ENCODE measurements at regions not wholly inside any gene's neighbourhood (a gene's known extent, or its start where the extent isn't known, plus 50 kb on each side); places are given as distances from the start of the nearest gene placed in this dataset.

DNA sequence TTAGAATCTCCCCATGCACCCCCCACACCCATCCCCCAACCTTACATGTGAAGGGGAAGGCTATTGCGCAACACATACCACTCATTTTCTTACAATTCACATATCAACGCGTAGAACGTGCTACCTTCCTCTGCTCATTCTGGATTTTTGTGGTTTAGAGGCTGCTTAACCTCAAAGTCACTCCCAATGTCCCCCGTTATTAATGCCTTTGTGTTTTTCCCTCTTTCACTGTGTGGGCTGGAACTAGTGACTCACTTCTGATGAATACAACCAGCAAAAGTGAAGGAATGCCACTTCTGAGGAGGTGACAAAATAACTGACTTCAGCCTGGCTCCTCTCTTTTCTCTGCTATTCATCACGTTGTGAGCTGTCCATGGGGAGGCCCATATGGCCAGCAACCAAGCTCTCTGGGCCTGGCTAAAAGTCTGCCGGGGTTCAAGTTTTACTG is 342.5 kb upstream of the NXPH2 start:
- H2BK12ac ChIP-seq (ENCODE audit: insufficient read length, low read depth, low read length): no peak overlapping the region
- no peak overlapping the region for H4K91ac ChIP-seq (ENCODE audit: insufficient read length, low read depth, low read length)
- no peak overlapping the region for H2BK15ac ChIP-seq (ENCODE audit: low read depth, low read length)
- no peak overlapping the region for H3K27ac ChIP-seq (ENCODE audit: insufficient read length, low read depth, low read length)
- no peaks in the 10 kb centered on the region for H3K23me2 ChIP-seq (ENCODE audit: insufficient read length, low read depth, low read length, poor library complexity, severe bottlenecking)
- H3K9ac ChIP-seq (ENCODE audit: extremely low read depth, insufficient read length, low read length): no peak overlapping the region
- H3K56ac ChIP-seq (ENCODE audit: insufficient read length, low read depth, low read length): no peak overlapping the region
- WGBS (ENCODE audit: extremely low coverage, insufficient read length, low lambda C conversion rate): no CpG with 5 or more reads among the region's 7 CpGs
- H3K27me3 ChIP-seq (ENCODE audit: insufficient read depth, low read length): no peaks in the 10 kb centered on the region
- no peaks in the 10 kb centered on the region for H3K79me2 ChIP-seq (ENCODE audit: insufficient read depth, low read length)
- no peak overlapping the region for H2BK120ac ChIP-seq (ENCODE audit: low read depth, low read length, poor library complexity, severe bottlenecking)
- H4K20me1 ChIP-seq (ENCODE audit: control insufficient read depth, insufficient read depth, insufficient read length): no peaks in the 10 kb centered on the region
- no peaks in the 10 kb centered on the region; the same call in 1 of the 2 replicates for H3K4me1 ChIP-seq (ENCODE audit: insufficient read depth, low read length)
- H3K4ac ChIP-seq (ENCODE audit: low read depth, low read length): no peak overlapping the region
- Mint-ChIP-seq H3K36me3 (ENCODE audit: insufficient read depth in 1 of 3, low read depth in 3 of 3) (no peaks in the 10 kb centered on the region), H3K27me3 (ENCODE audit: low read depth) (no peaks in the 10 kb centered on the region), H3K27ac (no peak overlapping the region), H3K9me3 (no peaks in the 10 kb centered on the region), H3K4me3 (no peak overlapping the region), H3K4me1 (peaks cover 2 to 8% of the 10 kb centered on the region in 2 experiments)
- H2AFZ ChIP-seq (ENCODE audit: low read length): no peak overlapping the region
- no peaks in the 10 kb centered on the region for H3K79me1 ChIP-seq (ENCODE audit: insufficient read depth, low read depth, low read length, poor library complexity, severe bottlenecking)
- DNase-seq: no peak
- no peak overlapping the region for H3K23ac ChIP-seq (ENCODE audit: insufficient read length, low read depth, low read length)
- H3K14ac ChIP-seq (ENCODE audit: insufficient read depth, low read length): no peak overlapping the region
- no peaks in the 10 kb centered on the region for H3K9me3 ChIP-seq (ENCODE audit: control insufficient read depth, low read depth, low read length)
- H3K4me2 ChIP-seq (ENCODE audit: insufficient read depth, insufficient read length, low read length): no peak overlapping the region
- H2AK5ac ChIP-seq (ENCODE audit: insufficient read length, low read length): no peak overlapping the region
- no peak overlapping the region for H4K5ac ChIP-seq (ENCODE audit: insufficient read length, low read depth, low read length)
- TF ChIP-seq CTCF (conservative IDR thresholded peaks at IDR 0.05): no peak
- H2BK5ac ChIP-seq (ENCODE audit: insufficient read length, low read length): no peak overlapping the region
- H3T11ph ChIP-seq (ENCODE audit: low read length): no peak overlapping the region
- H2BK20ac ChIP-seq (ENCODE audit: low read depth, low read length, poor library complexity, severe bottlenecking): no peak overlapping the region
- no peak overlapping the region for H3K18ac ChIP-seq (ENCODE audit: insufficient read length, low read depth, low read length)
- H4K8ac ChIP-seq (replicated peaks; ENCODE audit: insufficient read length, low read depth, low read length): no peak overlapping the region
